ENCODE measurements at regions not wholly inside any gene's neighbourhood (a gene's known extent, or its start where the extent isn't known, plus 50 kb on each side); places are given as distances from the start of the nearest gene placed in this dataset.
A peak's percentile ranks its signal among the peaks of the same experiment; 100 is the strongest.

DNA sequence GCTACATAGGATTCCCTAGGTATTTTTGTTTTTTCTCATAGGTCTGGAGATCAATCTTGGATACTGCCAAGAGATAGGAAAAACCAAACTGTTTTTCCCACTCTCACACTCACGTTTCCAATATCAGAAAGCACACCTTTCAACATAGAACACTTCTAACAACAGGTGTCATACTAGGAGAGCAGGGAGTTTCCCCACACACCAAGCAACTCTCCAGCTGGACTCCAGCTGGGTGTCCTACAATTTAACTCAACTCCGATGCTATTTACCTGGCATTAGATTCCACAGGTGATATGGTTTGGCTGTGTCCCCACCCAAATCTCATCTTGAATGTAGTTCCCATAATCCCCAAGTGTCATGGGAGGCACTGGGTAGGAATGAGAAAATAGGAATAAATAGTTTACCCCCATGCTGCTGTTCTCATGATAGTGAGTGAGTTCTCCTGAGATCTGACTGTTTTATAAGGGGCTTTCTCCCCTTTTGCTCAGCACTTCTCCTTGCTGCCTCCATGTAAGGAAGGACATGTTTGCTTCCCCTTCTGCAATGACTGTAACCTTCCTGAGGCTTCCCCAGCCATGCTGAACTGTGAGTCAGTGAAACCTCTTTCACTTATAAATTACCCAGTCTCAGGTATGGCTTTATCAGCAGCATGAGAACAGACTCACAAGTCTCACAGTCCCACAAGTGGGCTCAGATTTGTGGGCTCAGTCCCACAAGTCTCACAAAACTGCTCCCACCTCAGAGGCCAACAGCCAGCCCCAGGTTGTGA, 354.5 kb upstream of the THBS1 start:
- Histone ChIP-seq H3K27ac (ENCODE audit: low read depth in 1 of 2, low read length in 2 of 2) (no peak overlapping the region), H3K27me3 (ENCODE audit: control insufficient read depth in 1 of 2, insufficient read depth in 2 of 2, low read length in 2 of 2) (peaks cover 0 to 6% of the 10 kb centered on the region in 2 experiments), H3K36me3 (ENCODE audit: insufficient read depth, low read length) (no peaks in the 10 kb centered on the region), H3K9me3 (ENCODE audit: control insufficient read depth in 1 of 2, insufficient read depth in 1 of 2, low read length in 2 of 2) (no peaks in the 10 kb centered on the region), H3K4me1 (ENCODE audit: insufficient read depth, low read length) (no peaks in the 10 kb centered on the region), H3K4me3 (ENCODE audit: low read length) (no peak overlapping the region)
- Mint-ChIP-seq H3K27ac (no peak overlapping the region), H3K9me3 (no peaks in the 10 kb centered on the region), H3K4me1 (ENCODE audit: low read depth) (no peaks in the 10 kb centered on the region), H3K4me3 (no peak overlapping the region), H3K36me3 (ENCODE audit: low read depth) (no peaks in the 10 kb centered on the region), H3K27me3 (peaks cover 4% of the 10 kb centered on the region)
- DNase-seq (peak in 1 of 14 experiments; percentile 7), ATAC-seq (ENCODE audit: poor library complexity) (no peak)
- ChIA-PET POLR2A (no interaction called here), CTCF (no interaction called here)
- intact Hi-C loops (cut with DNase I, micrococcal nuclease), result no loop called here
- TF ChIP-seq, protein P1, sequence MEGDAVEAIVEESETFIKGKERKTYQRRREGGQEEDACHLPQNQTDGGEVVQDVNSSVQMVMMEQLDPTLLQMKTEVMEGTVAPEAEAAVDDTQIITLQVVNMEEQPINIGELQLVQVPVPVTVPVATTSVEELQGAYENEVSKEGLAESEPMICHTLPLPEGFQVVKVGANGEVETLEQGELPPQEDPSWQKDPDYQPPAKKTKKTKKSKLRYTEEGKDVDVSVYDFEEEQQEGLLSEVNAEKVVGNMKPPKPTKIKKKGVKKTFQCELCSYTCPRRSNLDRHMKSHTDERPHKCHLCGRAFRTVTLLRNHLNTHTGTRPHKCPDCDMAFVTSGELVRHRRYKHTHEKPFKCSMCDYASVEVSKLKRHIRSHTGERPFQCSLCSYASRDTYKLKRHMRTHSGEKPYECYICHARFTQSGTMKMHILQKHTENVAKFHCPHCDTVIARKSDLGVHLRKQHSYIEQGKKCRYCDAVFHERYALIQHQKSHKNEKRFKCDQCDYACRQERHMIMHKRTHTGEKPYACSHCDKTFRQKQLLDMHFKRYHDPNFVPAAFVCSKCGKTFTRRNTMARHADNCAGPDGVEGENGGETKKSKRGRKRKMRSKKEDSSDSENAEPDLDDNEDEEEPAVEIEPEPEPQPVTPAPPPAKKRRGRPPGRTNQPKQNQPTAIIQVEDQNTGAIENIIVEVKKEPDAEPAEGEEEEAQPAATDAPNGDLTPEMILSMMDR (IDR thresholded peaks at IDR 0.05), result no peak

DNA sequence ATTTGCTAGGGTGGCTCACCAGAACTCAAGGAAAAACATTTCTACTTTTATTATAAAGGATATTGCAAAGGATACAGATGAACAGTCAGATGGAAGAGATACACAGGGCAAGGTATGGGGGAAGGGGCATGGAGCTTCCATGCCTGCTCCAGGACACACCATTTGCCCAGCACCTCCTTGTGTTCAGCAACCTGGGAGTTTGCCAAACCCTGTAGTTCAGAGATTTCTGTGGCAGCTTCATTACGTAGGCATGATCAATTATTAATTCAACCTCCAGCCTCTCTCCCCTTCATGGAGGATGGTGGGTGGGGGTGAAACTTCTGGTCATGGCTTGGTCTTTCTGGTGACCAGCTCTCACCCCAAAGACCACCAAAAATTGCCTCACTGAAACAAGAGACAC, 353.9 kb upstream of the THBS1 start:
- no peaks in the 10 kb centered on the region for H3K36me3 Mint-ChIP-seq (ENCODE audit: low read depth)
- ATAC-seq (ENCODE audit: poor library complexity) (no peak), DNase-seq (no peak)
- POLR2A ChIA-PET, result no interaction called here
- H3K4me1 Mint-ChIP-seq (ENCODE audit: low read depth), result no peaks in the 10 kb centered on the region
- H3K4me3 Mint-ChIP-seq, result no peak overlapping the region
- Histone ChIP-seq H3K27ac (ENCODE audit: low read depth in 1 of 2, low read length in 2 of 2) (no peak overlapping the region), H3K4me3 (ENCODE audit: low read length) (no peak overlapping the region), H3K36me3 (ENCODE audit: insufficient read depth, low read length) (no peaks in the 10 kb centered on the region), H3K9me3 (ENCODE audit: control insufficient read depth in 1 of 2, insufficient read depth in 1 of 2, low read length in 2 of 2) (no peaks in the 10 kb centered on the region), H3K27me3 (ENCODE audit: control insufficient read depth in 1 of 2, insufficient read depth in 2 of 2, low read length in 2 of 2) (peaks cover 0 to 6% of the 10 kb centered on the region in 2 experiments), H3K4me1 (ENCODE audit: insufficient read depth, low read length) (no peaks in the 10 kb centered on the region)
- H3K9me3 Mint-ChIP-seq, result no peaks in the 10 kb centered on the region
- CTCF ChIA-PET, result no interaction called here
- H3K27me3 Mint-ChIP-seq, result peaks cover 5% of the 10 kb centered on the region
- no peak overlapping the region for H3K27ac Mint-ChIP-seq
- intact Hi-C loops (cut with DNase I, micrococcal nuclease), result no loop called here
- TF ChIP-seq, protein P1 (IDR thresholded peaks at IDR 0.05), result no peak

DNA sequence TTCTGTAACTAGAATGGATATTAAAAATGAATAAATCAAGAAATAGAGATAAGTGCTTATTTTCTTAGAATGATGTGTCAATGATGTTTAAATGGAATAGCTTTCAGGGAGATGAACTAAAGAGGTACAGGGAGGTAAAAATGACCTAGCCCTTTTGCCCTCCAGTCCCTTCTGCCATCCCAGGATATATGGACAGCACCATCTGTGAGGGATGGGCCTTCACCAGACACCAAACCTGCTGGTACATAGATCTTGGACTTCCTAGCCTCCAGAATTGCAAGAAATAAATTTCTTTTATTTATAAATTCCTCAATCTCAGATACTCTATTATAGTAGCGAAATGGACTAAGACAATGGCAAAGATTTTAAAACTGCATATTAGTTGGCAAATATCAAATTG, 352.0 kb upstream of the THBS1 start:
- CTCF ChIA-PET, result interaction anchor here (1.2 kb wide), 1 partner anchor 14 kb away, joined by 3 read pairs; no protein-coding TSS in a partner anchor
- Histone ChIP-seq H3K4me1 (ENCODE audit: insufficient read depth, low read length) (no peaks in the 10 kb centered on the region), H3K4me3 (ENCODE audit: low read length) (no peak overlapping the region)

More for the DNA sequence above, 352.0 kb upstream of the THBS1 start:
- intact Hi-C loops (cut with DNase I, micrococcal nuclease), result no loop called here
- H3K27ac ChIP-seq (ENCODE audit: low read depth in 1 of 2, low read length in 2 of 2), result no peak overlapping the region
- Mint-ChIP-seq H3K36me3 (ENCODE audit: low read depth) (no peaks in the 10 kb centered on the region), H3K4me1 (ENCODE audit: low read depth) (no peaks in the 10 kb centered on the region), H3K4me3 (no peak overlapping the region), H3K9me3 (peaks cover 3% of the 10 kb centered on the region), H3K27me3 (peaks cover 14% of the 10 kb centered on the region), H3K27ac (no peak overlapping the region)
- POLR2A ChIA-PET, result no interaction called here
- no peaks in the 10 kb centered on the region for H3K36me3 ChIP-seq (ENCODE audit: insufficient read depth, low read length)
- TF ChIP-seq, protein P1 (IDR thresholded peaks at IDR 0.05), result no peak
- no peak for DNase-seq
- no peak for ATAC-seq (ENCODE audit: poor library complexity)
- no peaks in the 10 kb centered on the region for H3K9me3 ChIP-seq (ENCODE audit: control insufficient read depth in 1 of 2, insufficient read depth in 1 of 2, low read length in 2 of 2)
- peaks cover 0 to 6% of the 10 kb centered on the region in 2 experiments for H3K27me3 ChIP-seq (ENCODE audit: control insufficient read depth in 1 of 2, insufficient read depth in 2 of 2, low read length in 2 of 2)

All from CD4-positive, alpha-beta T cell (primary cell).